Tibial nerve (tissue), 4 donors: ENCODE measurements at regions not wholly inside any gene's neighbourhood (a gene's known extent, or its start where the extent isn't known, plus 50 kb on each side); places are given as distances from the start of the nearest gene placed in this dataset.

Experiments
- DNase-seq, 2 donors: peaks; one replicate each; pipeline ENCODE4 v3.0.0-alpha.2; 2019; ENCODE audit warnings: low spot score in 2 of 2
- H3K27ac ChIP-seq, 4 donors: fragments of 200-600 bp; sonication (generic) in 3 of 4; one replicate each; pipeline ENCODE4 v1.5.1; 2017 to 2019; ENCODE audit warnings: mild to moderate bottlenecking in 1 of 4
- H3K27me3 ChIP-seq, 2 donors: fragments of 200-600 bp; sonication (generic) in 1 of 2; one replicate each; pipeline versions ENCODE4 v1.5.1 to v1.6.0; 2017 to 2019
- H3K36me3 ChIP-seq, 3 donors: fragments of 200-600 bp; sonication (generic); one replicate each; pipeline ENCODE4 v1.5.1; 2018 to 2019
- H3K4me1 ChIP-seq, 4 donors: fragments of 200-600 bp; sonication (generic) in 3 of 4; one replicate each; pipeline ENCODE4 v1.5.1; 2017 to 2019
- H3K4me3 ChIP-seq, 4 donors: fragments of 200-600 bp; sonication (generic) in 3 of 4; one replicate each; pipeline ENCODE4 v1.5.1; 2017 to 2019; ENCODE audit warnings: mild to moderate bottlenecking in 1 of 4, moderate library complexity in 1 of 4
- H3K9me3 ChIP-seq, 4 donors: fragments of 200-600 bp; sonication (generic) in 3 of 4; one replicate each; pipeline ENCODE4 v1.5.1; 2017 to 2019
- EP300 ChIP-seq, 2 donors: sonication (generic); formaldehyde crosslinking; IDR thresholded peaks; one replicate each; pipeline ENCODE4 v1.6.1; 2017; ENCODE audit warnings: antibody characterized with exemption in 2 of 2, mild to moderate bottlenecking in 1 of 2
- POLR2A ChIP-seq, 2 donors: fragments of 450-650 bp; IDR thresholded peaks; one replicate each; pipeline ENCODE4 v1.6.1; 2017; ENCODE audit warnings: antibody characterized with exemption in 2 of 2, mild to moderate bottlenecking in 2 of 2, moderate library complexity in 2 of 2
- WGBS, 2 donors: methylation state at CpG; one replicate each; pipeline ENCODE4 v1.1.5; 2018; 5-methylcytosine and 5-hydroxymethylcytosine counted together
- TF ChIP-seq, protein P1 (sequence below), 5 experiments: fragments of 200-600 bp in 3 of 5; fragments of 450-650 bp in 2 of 5; sonication (generic) in 3 of 5; IDR thresholded peaks; one replicate each; pipeline ENCODE4 v1.5.1; 2016 to 2019; ENCODE audit warnings: antibody characterized with exemption in 5 of 5, mild to moderate bottlenecking in 3 of 5, moderate library complexity in 2 of 5

DNA sequence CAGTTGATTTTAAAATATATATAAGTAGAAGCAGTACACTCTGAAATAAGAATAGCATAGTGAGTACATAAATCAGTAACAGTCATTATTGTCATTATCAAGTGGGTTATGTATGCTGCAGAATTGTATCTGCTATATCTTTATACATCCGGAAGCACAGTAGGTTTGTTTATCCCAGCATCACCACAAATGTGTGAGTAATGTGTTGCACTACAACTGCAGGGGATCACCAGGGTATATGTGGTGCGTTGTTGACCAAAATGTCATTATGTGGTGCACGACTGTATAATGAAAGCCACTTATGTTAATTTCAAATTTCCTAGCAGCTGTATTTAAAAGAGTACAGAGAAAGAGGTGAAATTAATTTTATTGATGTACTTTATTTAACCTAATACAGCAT is 87.7 kb upstream of the GADD45A start:
- TF ChIP-seq EP300 (IDR thresholded peaks at IDR 0.05) (no peak), POLR2A (IDR thresholded peaks at IDR 0.05) (no peak)
- TF ChIP-seq, protein P1, sequence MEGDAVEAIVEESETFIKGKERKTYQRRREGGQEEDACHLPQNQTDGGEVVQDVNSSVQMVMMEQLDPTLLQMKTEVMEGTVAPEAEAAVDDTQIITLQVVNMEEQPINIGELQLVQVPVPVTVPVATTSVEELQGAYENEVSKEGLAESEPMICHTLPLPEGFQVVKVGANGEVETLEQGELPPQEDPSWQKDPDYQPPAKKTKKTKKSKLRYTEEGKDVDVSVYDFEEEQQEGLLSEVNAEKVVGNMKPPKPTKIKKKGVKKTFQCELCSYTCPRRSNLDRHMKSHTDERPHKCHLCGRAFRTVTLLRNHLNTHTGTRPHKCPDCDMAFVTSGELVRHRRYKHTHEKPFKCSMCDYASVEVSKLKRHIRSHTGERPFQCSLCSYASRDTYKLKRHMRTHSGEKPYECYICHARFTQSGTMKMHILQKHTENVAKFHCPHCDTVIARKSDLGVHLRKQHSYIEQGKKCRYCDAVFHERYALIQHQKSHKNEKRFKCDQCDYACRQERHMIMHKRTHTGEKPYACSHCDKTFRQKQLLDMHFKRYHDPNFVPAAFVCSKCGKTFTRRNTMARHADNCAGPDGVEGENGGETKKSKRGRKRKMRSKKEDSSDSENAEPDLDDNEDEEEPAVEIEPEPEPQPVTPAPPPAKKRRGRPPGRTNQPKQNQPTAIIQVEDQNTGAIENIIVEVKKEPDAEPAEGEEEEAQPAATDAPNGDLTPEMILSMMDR (IDR thresholded peaks at IDR 0.05): no peak
- Histone ChIP-seq H3K4me3 (no peak overlapping the region), H3K27ac (no peak overlapping the region), H3K4me1 (no peaks in the 10 kb centered on the region), H3K36me3 (no peaks in the 10 kb centered on the region), H3K9me3 (no peaks in the 10 kb centered on the region), H3K27me3 (no peaks in the 10 kb centered on the region)
- DNase-seq: no peak
- 83 to 92% methylated on average over 3 of the region's 3 CpGs for WGBS, 2 donors

DNA sequence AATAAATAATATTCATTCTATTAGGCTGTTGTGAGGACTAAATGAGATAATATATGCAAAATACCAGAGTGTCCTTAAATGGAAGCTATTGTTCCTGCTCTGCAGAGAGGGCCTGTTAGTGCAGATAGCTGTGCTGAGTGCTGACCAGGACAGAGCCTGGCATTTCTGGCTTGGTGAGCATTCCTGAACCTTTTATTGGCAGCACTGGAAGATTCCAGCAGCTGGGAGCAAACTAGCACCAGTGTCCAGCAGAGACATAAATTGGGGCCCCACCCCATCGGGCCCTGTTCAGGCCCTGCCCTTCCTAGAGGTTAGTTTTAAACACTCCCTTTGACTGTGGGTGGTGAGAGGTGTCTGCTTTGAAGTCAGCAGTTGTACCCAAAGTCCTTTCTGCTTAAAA is 85.9 kb upstream of the GADD45A start:
- Histone ChIP-seq H3K4me3 (no peak overlapping the region), H3K9me3 (no peaks in the 10 kb centered on the region), H3K27me3 (no peaks in the 10 kb centered on the region), H3K27ac (no peak overlapping the region), H3K4me1 (no peaks in the 10 kb centered on the region), H3K36me3 (no peaks in the 10 kb centered on the region)
- TF ChIP-seq POLR2A (IDR thresholded peaks at IDR 0.05) (no peak), EP300 (IDR thresholded peaks at IDR 0.05) (no peak)
- no peak for DNase-seq
- WGBS, 2 donors: 36 to 40% methylated on average over 1 of the region's 1 CpG

DNA sequence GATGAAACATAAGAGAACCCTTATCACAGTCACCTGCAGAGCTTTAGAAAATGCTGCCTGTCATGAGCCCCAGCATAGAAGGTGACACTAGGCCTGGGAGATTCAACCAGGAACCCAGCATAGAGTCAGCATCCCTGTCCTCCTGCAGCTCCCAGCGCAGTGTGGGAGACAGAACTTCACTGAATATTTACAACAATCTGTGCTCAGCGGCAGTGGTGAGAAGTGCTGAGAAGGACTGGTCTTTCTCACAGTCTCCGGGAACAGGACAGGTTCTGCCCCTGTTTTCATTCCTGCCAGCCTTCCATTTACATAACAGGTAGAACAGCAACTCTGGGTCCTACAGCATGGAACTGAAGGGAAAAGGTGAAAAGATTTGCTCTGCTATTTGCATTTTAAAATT is 83.5 kb upstream of the GADD45A start:
- Histone ChIP-seq H3K9me3 (no peaks in the 10 kb centered on the region), H3K36me3 (no peaks in the 10 kb centered on the region), H3K27me3 (no peaks in the 10 kb centered on the region), H3K4me3 (no peak overlapping the region), H3K27ac (no peak overlapping the region), H3K4me1 (no peaks in the 10 kb centered on the region)
- WGBS, 2 donors: 90 to 92% methylated on average over 3 of the region's 3 CpGs
- no peak for DNase-seq
- TF ChIP-seq POLR2A (IDR thresholded peaks at IDR 0.05) (no peak), EP300 (IDR thresholded peaks at IDR 0.05) (no peak)
- TF ChIP-seq, protein P1 (IDR thresholded peaks at IDR 0.05): no peak

DNA sequence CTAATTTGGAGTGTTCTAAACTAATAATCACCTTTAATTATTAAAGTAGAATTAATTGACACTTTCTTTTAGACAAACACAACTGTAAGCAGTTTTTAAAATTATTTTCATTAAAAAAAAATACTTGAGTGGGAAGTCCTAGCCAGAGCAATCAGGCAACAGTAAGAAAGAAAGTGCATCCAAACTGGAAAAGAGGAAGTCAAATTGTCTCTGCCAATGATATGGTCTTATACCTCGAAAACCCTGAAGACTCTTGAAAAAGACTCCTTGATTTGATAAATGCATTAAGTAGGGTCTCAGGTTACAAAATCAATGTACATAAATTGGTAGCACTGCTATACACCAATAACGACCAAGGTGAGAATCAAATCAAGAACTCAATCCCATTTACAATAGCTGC is 83.0 kb upstream of the GADD45A start:
- DNase-seq: no peak
- H3K4me1 ChIP-seq: no peaks in the 10 kb centered on the region
- no peaks in the 10 kb centered on the region for H3K36me3 ChIP-seq
- TF ChIP-seq EP300 (IDR thresholded peaks at IDR 0.05) (no peak), POLR2A (IDR thresholded peaks at IDR 0.05) (no peak)
- TF ChIP-seq, protein P1 (IDR thresholded peaks at IDR 0.05): no peak
- no peak overlapping the region for H3K4me3 ChIP-seq
- H3K27me3 ChIP-seq: no peaks in the 10 kb centered on the region
- H3K27ac ChIP-seq: no peak overlapping the region
- WGBS, 2 donors: 77 to 88% methylated on average over 2 of the region's 2 CpGs
- no peaks in the 10 kb centered on the region for H3K9me3 ChIP-seq

DNA sequence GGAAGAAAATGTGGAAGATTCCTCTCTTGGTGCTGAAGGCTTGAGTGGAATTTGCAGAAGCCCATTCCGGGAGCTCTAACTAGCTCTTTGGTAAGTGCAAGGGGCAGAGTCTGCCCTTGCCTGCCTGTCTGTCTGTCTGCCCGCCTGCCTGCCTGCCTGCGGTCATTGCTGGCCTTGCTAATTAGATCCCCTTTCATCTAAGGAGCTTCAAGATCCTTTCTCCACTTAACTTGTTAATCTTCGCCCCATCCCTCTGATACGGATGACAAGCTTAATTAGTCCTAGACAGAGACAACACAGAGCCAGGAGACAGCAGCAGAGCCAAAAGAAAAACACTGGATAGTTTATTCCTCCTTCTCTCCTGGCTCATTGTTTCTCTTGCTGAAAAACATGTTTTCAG is 80.2 kb upstream of the GADD45A start:
- no peaks in the 10 kb centered on the region for H3K9me3 ChIP-seq
- H3K4me3 ChIP-seq: no peak overlapping the region
- no peaks in the 10 kb centered on the region for H3K27me3 ChIP-seq
- no peaks in the 10 kb centered on the region for H3K36me3 ChIP-seq
- DNase-seq: no peak
- 58 to 72% methylated on average over 5 of the region's 5 CpGs for WGBS, 2 donors
- no peaks in the 10 kb centered on the region for H3K4me1 ChIP-seq
- no peak overlapping the region for H3K27ac ChIP-seq
- TF ChIP-seq, protein P1 (IDR thresholded peaks at IDR 0.05): no peak
- TF ChIP-seq POLR2A (IDR thresholded peaks at IDR 0.05) (no peak), EP300 (IDR thresholded peaks at IDR 0.05) (no peak)

DNA sequence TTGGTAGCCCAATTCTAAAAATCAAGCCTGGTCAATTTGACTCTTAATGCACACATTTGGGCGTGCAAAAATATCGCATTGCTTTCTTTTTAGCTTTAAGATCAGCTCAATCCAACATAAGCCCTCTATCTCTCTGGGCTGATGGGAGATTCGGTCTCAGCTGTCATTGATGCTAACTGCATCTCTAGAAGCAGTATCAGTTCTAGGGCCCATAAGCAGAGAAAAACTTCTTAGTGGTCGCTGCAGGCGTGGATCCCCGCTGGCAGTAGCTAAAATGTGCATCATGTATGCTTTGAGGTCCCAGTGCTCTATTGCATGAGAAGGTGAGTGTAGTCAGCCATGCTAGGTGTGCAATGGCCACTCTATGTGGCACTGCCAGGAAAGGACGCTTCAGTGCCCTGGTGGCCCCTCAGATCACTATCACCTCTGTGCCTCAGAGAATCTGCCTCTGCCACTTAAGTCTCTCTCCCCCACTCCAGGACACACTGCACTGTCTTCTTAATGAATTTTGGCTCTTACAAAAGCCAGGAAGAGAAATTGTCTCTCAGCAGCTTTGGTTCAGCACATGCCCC is 79.7 kb upstream of the GADD45A start:
- H3K27ac ChIP-seq: no peak overlapping the region
- 90 to 92% methylated on average over 7 of the region's 7 CpGs for WGBS, 2 donors

More for the DNA sequence above, 79.7 kb upstream of the GADD45A start:
- H3K4me3 ChIP-seq: no peak overlapping the region
- no peaks in the 10 kb centered on the region for H3K4me1 ChIP-seq
- H3K36me3 ChIP-seq: no peaks in the 10 kb centered on the region
- H3K9me3 ChIP-seq: no peaks in the 10 kb centered on the region
- DNase-seq: no peak
- H3K27me3 ChIP-seq: no peaks in the 10 kb centered on the region
- TF ChIP-seq, protein P1 (IDR thresholded peaks at IDR 0.05): no peak
- TF ChIP-seq EP300 (IDR thresholded peaks at IDR 0.05) (no peak), POLR2A (IDR thresholded peaks at IDR 0.05) (no peak)
